ENCODE measurements at regions not wholly inside any gene's neighbourhood (a gene's known extent, or its start where the extent isn't known, plus 50 kb on each side); places are given as distances from the start of the nearest gene placed in this dataset.

GRCh38 chr17:6240001-6240400 lies 169.8 kb downstream of the WSCD1 start:
- Histone ChIP-seq H3K4me3 (ENCODE audit: low read depth, low read length) (no peak overlapping the region), H3K36me3 (ENCODE audit: control insufficient read depth, insufficient read depth, low read length) (no peaks in the 10 kb centered on the region), H3K27me3 (ENCODE audit: control insufficient read depth, insufficient read depth, low read length) (no peaks in the 10 kb centered on the region)
- DNase-seq (ENCODE audit: low read depth), result no peak
- TF ChIP-seq, protein P1, sequence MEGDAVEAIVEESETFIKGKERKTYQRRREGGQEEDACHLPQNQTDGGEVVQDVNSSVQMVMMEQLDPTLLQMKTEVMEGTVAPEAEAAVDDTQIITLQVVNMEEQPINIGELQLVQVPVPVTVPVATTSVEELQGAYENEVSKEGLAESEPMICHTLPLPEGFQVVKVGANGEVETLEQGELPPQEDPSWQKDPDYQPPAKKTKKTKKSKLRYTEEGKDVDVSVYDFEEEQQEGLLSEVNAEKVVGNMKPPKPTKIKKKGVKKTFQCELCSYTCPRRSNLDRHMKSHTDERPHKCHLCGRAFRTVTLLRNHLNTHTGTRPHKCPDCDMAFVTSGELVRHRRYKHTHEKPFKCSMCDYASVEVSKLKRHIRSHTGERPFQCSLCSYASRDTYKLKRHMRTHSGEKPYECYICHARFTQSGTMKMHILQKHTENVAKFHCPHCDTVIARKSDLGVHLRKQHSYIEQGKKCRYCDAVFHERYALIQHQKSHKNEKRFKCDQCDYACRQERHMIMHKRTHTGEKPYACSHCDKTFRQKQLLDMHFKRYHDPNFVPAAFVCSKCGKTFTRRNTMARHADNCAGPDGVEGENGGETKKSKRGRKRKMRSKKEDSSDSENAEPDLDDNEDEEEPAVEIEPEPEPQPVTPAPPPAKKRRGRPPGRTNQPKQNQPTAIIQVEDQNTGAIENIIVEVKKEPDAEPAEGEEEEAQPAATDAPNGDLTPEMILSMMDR (IDR thresholded peaks at IDR 0.05; ENCODE audit: insufficient read depth, low read length, poor library complexity, severe bottlenecking), result no peak

DNA sequence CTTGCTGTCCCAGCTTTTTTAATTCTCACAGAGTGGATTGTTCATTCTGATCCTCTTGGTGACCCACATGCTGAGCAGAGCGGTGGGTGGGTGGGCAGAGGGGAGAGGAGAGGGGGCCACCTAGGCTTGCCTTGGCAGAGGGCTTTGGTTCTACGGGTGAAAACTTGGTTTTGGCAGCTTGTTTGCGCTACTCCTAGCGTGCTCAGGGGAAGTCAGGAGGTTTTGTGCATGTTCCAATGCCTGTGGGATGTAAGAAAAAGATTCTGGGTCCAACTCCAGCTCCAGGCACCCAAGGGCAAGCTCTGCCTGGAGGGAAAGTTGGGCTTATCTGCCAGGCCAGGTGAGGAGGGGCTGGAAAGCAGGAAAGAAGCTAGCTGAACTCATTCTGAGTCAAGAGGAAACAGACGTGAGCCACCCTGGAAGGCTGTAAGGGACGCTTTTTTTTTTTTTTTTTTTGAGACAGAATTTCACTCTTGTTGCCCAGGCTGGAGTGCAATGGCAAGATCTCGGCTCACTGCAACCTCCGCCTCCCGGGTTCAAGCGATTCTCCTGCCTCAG lies 169.1 kb downstream of the WSCD1 start:
- Histone ChIP-seq H3K4me3 (ENCODE audit: low read depth, low read length) (no peak overlapping the region), H3K36me3 (ENCODE audit: control insufficient read depth, insufficient read depth, low read length) (no peaks in the 10 kb centered on the region), H3K27me3 (ENCODE audit: control insufficient read depth, insufficient read depth, low read length) (no peaks in the 10 kb centered on the region)
- TF ChIP-seq, protein P1 (IDR thresholded peaks at IDR 0.05; ENCODE audit: insufficient read depth, low read length, poor library complexity, severe bottlenecking), result no peak
- DNase-seq (ENCODE audit: low read depth), result no peak

- no peak for DNase-seq (ENCODE audit: low read depth)
- TF ChIP-seq, protein P1 (IDR thresholded peaks at IDR 0.05; ENCODE audit: insufficient read depth, low read length, poor library complexity, severe bottlenecking), result no peak
- Histone ChIP-seq H3K4me3 (ENCODE audit: low read depth, low read length) (no peak overlapping the region), H3K36me3 (ENCODE audit: control insufficient read depth, insufficient read depth, low read length) (no peaks in the 10 kb centered on the region), H3K27me3 (ENCODE audit: control insufficient read depth, insufficient read depth, low read length) (no peaks in the 10 kb centered on the region)
Observed at GRCh38 chr17:6233856-6234255, 163.7 kb downstream of the WSCD1 start.

DNA sequence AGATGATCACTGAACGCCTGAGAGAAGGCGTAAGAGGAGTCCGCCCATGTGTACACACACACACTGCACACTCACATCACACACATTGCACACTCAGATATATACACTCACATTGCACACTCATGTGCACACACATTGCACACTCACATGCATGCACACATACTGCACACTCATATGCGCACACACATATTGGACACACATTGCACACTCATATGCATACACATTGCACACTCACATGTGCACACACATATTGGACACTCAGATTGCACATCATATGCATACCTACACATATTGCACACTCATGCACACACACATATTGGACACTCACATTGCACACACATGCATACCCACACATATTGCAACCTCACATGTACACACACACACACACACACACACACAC lies 163.2 kb downstream of the WSCD1 start:
- DNase-seq (ENCODE audit: low read depth), result no peak
- no peak overlapping the region for H3K4me3 ChIP-seq (ENCODE audit: low read depth, low read length)
- H3K27me3 ChIP-seq (ENCODE audit: control insufficient read depth, insufficient read depth, low read length), result no peaks in the 10 kb centered on the region
- TF ChIP-seq, protein P1 (IDR thresholded peaks at IDR 0.05; ENCODE audit: insufficient read depth, low read length, poor library complexity, severe bottlenecking), result no peak
- no peaks in the 10 kb centered on the region for H3K36me3 ChIP-seq (ENCODE audit: control insufficient read depth, insufficient read depth, low read length)

DNA sequence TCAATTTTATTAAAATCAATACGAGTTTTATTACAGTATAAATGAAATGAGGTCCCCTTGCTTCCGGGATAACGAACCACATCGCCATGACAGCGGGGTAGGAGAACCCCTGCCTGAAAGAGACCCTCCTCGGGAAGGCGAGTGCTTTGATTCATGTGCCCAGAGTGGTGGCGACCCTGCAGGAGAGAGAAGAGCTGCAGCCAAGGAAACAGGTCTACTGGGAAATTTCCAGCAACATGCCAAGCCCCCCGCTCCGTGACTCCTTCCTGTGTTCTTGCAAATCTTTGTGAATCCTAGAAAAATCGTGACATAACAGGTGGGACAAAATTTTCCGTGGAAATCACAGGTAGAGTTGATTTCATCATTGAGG lies 162.5 kb downstream of the WSCD1 start:
- Histone ChIP-seq H3K27me3 (ENCODE audit: control insufficient read depth, insufficient read depth, low read length) (no peaks in the 10 kb centered on the region), H3K4me3 (ENCODE audit: low read depth, low read length) (no peak overlapping the region), H3K36me3 (ENCODE audit: control insufficient read depth, insufficient read depth, low read length) (no peaks in the 10 kb centered on the region)
- TF ChIP-seq, protein P1 (IDR thresholded peaks at IDR 0.05; ENCODE audit: insufficient read depth, low read length, poor library complexity, severe bottlenecking), result no peak
- DNase-seq (ENCODE audit: low read depth), result no peak
